Hepatocyte (in vitro differentiated cells): ENCODE measurements at regions not wholly inside any gene's neighbourhood (a gene's known extent, or its start where the extent isn't known, plus 50 kb on each side); places are given as distances from the start of the nearest gene placed in this dataset.
A peak's percentile ranks its signal among the peaks of the same experiment; 100 is the strongest.

Experiments
- DNase-seq: peaks from one replicate; pipeline ENCODE4 v3.0.0-alpha.2; 2016; ENCODE audit warnings: low spot score
- H2AFZ ChIP-seq: fragments of 200-600 bp; sonication (generic); 2 replicates; pipeline ENCODE4 v1.6.0; 2016; ENCODE audit warnings: antibody characterized with exemption, mild to moderate bottlenecking
- H3K27ac ChIP-seq: fragments of 200-600 bp; sonication (generic); 2 replicates; pipeline ENCODE4 v1.5.1; 2016; ENCODE audit warnings: mild to moderate bottlenecking
- H3K27me3 ChIP-seq: fragments of 200-600 bp; sonication (generic); 2 replicates; pipeline ENCODE4 v1.6.1; 2016
- H3K36me3 ChIP-seq: fragments of 200-600 bp; sonication (generic); replicated peaks from 2 replicates; pipeline ENCODE4 v1.5.1; 2016; ENCODE audit warnings: low read depth; ENCODE audit not compliant: insufficient read depth
- H3K4me1 ChIP-seq: fragments of 200-600 bp; sonication (generic); 2 replicates; pipeline ENCODE4 v1.5.1; 2016; ENCODE audit warnings: mild to moderate bottlenecking, moderate library complexity; ENCODE audit not compliant: insufficient read depth
- H3K4me2 ChIP-seq: fragments of 200-600 bp; sonication (generic); 2 replicates; pipeline ENCODE4 v1.6.0; 2016
- H3K4me3 ChIP-seq: fragments of 200-600 bp; sonication (generic); 2 replicates; pipeline ENCODE4 v1.5.1; 2016; ENCODE audit warnings: mild to moderate bottlenecking
- H3K79me2 ChIP-seq: fragments of 200-600 bp; sonication (generic); 2 replicates; pipeline ENCODE4 v1.6.0; 2017; ENCODE audit warnings: mild to moderate bottlenecking
- H3K9me2 ChIP-seq: fragments of 200-600 bp; sonication (generic); replicated peaks from 2 replicates; pipeline ENCODE4 v1.6.0; 2017; ENCODE audit warnings: mild to moderate bottlenecking; ENCODE audit not compliant: insufficient read depth
- H3K9me3 ChIP-seq: fragments of 200-600 bp; sonication (generic); 2 replicates; pipeline ENCODE4 v1.5.1; 2016; ENCODE audit warnings: low read depth, mild to moderate bottlenecking
- H4K20me1 ChIP-seq: fragments of 200-600 bp; sonication (generic); 2 replicates; pipeline ENCODE4 v1.6.0; 2016; ENCODE audit warnings: mild to moderate bottlenecking; ENCODE audit not compliant: insufficient read depth, poor library complexity, severe bottlenecking
- EZH2 ChIP-seq: fragments of 200-600 bp; sonication (generic); IDR thresholded peaks from 2 replicates; pipeline ENCODE4 v1.6.1; 2016; ENCODE audit warnings: antibody characterized with exemption, mild to moderate bottlenecking, borderline replicate concordance
- EZH2phosphoT487 ChIP-seq: fragments of 200-600 bp; sonication (generic); IDR thresholded peaks from one replicate; pipeline ENCODE4 v1.6.1; 2018; ENCODE audit warnings: antibody characterized with exemption, mild to moderate bottlenecking, low read depth, moderate library complexity; ENCODE audit not compliant: unreplicated experiment, severe bottlenecking
- WGBS: methylation state at CpG from one replicate; pipeline ENCODE4 v1.1.6; 2016; ENCODE audit warnings: low lambda C conversion rate; ENCODE audit errors: missing lambda C conversion rate; 5-methylcytosine and 5-hydroxymethylcytosine counted together
- TF ChIP-seq, protein P1 (sequence below): fragments of 200-600 bp; sonication (generic); IDR thresholded peaks from 2 replicates; pipeline ENCODE4 v1.5.1; 2016; ENCODE audit warnings: antibody characterized with exemption, mild to moderate bottlenecking; ENCODE audit not compliant: poor library complexity

DNA sequence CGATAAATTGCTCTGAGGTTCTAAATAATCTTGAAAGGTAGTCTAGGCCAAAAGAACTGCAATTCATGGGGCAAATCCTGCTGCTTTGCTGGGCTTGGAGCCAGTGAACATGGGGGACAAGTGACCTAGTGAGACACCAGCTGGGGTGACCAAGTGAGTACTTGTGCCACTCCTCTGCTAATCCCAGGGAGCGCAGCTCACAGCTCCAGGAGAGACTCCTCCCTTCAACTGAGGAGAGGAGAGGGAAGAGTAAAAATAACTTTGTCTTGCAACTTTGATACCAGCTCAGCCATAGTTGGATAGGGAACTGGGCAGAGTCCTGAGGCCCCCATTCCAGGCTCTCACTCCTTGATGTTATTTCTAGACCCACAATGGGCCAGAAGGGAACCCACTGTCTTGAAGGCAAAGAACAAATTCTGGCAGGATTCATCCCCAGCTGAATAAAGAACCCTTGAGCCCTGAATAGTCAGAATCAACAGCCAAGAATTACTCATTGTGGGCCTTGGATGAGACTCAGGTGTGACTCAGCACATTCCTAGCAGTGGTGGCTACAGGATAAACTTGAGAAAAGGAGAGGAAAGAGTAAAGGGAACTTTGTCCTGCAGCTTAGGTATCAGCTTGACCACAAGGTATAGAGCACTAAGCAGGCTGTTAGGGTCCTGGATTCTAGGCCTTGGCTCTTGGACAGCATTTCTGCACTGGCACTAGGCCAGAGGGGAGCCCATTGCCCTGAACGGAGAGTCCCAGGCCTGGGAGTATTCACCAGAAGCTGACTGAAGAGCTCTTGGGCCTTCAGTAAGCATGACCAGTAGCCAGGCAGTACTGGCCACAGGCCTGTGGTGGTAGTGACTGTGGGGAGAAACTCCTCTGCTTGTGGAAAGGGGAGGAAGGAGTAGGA is 288.3 kb upstream of the CDH18 start:
- H3K9me2 ChIP-seq = no peaks in the 10 kb centered on the region
- H3K4me2 ChIP-seq = no peak overlapping the region
- no peaks in the 10 kb centered on the region for H4K20me1 ChIP-seq
- no peak overlapping the region for H2AFZ ChIP-seq
- no peaks in the 10 kb centered on the region for H3K36me3 ChIP-seq
- TF ChIP-seq EZH2phosphoT487 = no peak
- TF ChIP-seq, protein P1, sequence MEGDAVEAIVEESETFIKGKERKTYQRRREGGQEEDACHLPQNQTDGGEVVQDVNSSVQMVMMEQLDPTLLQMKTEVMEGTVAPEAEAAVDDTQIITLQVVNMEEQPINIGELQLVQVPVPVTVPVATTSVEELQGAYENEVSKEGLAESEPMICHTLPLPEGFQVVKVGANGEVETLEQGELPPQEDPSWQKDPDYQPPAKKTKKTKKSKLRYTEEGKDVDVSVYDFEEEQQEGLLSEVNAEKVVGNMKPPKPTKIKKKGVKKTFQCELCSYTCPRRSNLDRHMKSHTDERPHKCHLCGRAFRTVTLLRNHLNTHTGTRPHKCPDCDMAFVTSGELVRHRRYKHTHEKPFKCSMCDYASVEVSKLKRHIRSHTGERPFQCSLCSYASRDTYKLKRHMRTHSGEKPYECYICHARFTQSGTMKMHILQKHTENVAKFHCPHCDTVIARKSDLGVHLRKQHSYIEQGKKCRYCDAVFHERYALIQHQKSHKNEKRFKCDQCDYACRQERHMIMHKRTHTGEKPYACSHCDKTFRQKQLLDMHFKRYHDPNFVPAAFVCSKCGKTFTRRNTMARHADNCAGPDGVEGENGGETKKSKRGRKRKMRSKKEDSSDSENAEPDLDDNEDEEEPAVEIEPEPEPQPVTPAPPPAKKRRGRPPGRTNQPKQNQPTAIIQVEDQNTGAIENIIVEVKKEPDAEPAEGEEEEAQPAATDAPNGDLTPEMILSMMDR = no peak
- no peak for TF ChIP-seq EZH2
- WGBS = 91% methylated on average over 3 of the region's 3 CpGs
- H3K79me2 ChIP-seq = no peaks in the 10 kb centered on the region
- no peaks in the 10 kb centered on the region for H3K27me3 ChIP-seq
- DNase-seq = peak; percentile 9
- no peak overlapping the region for H3K27ac ChIP-seq
- no peaks in the 10 kb centered on the region for H3K4me1 ChIP-seq
- H3K9me3 ChIP-seq = no peaks in the 10 kb centered on the region
- H3K4me3 ChIP-seq = no peak overlapping the region

DNA sequence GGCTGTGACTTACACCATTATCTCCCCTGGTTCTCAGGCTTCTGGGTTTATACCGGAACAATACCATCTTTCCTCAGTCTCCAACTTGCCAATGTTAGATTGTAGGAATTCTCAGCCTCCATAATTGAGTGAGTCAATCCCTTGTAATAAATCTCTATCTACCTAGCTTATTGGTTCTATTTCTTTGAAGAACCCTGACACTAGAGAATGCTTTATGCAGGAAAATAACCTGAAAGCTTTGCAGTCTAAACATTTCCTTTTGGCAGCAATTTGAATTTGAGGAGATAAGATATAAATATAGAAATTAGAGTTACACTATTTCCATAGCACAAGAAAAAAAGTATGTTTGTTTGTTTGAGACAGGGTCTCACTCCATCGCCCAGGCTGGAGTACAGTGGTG is 278.1 kb upstream of the CDH18 start:
- Histone ChIP-seq H3K4me1 (no peaks in the 10 kb centered on the region), H3K27me3 (no peaks in the 10 kb centered on the region), H2AFZ (no peak overlapping the region), H3K4me2 (no peak overlapping the region), H3K27ac (no peak overlapping the region), H4K20me1 (no peaks in the 10 kb centered on the region), H3K9me3 (no peaks in the 10 kb centered on the region), H3K36me3 (no peaks in the 10 kb centered on the region), H3K79me2 (no peaks in the 10 kb centered on the region), H3K9me2 (no peaks in the 10 kb centered on the region), H3K4me3 (no peak overlapping the region)
- no peak for DNase-seq
- 98% methylated on average over 2 of the region's 2 CpGs for WGBS
- no peak for TF ChIP-seq EZH2
- TF ChIP-seq, protein P1 = no peak
- no peak for TF ChIP-seq EZH2phosphoT487

DNA sequence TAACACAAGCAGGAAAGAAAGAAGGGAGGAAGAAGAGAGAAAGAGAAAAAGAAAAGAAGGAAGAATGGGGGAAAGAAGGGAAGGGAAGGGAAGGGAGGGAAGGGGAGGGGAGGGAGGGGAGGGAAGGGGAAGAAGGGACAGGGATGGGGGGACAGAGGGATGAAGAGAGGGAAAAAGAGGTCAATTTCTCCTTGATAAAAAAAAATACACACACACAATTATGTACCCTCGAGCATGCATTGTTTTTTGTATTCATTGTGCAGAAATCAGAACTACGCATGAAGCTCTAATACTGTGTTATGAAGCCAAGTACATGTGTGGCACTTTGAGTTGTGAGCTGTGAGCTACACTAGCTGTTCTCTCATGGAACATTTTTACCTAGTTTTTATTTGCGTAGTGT is 274.9 kb upstream of the CDH18 start:
- H3K27me3 ChIP-seq = no peaks in the 10 kb centered on the region
- no peaks in the 10 kb centered on the region for H3K79me2 ChIP-seq
- H3K4me2 ChIP-seq = no peak overlapping the region
- 92% methylated on average over 3 of the region's 3 CpGs for WGBS
- no peak overlapping the region for H2AFZ ChIP-seq
- H3K9me3 ChIP-seq = no peaks in the 10 kb centered on the region
- no peak overlapping the region for H3K4me3 ChIP-seq
- DNase-seq = no peak
- TF ChIP-seq EZH2phosphoT487 (no peak), EZH2 (no peak)
- TF ChIP-seq, protein P1 = no peak
- H3K27ac ChIP-seq = no peak overlapping the region
- no peaks in the 10 kb centered on the region for H3K9me2 ChIP-seq
- H3K36me3 ChIP-seq = no peaks in the 10 kb centered on the region
- H3K4me1 ChIP-seq = no peaks in the 10 kb centered on the region
- H4K20me1 ChIP-seq = no peaks in the 10 kb centered on the region
